ENCODE measurements at regions not wholly inside any gene's neighbourhood (a gene's known extent, or its start where the extent isn't known, plus 50 kb on each side); places are given as distances from the start of the nearest gene placed in this dataset.

- Histone ChIP-seq H3K4me3 (no peak overlapping the region), H3K27ac (no peak overlapping the region), H3K27me3 (no peaks in the 10 kb centered on the region), H3K36me3 (no peaks in the 10 kb centered on the region), H3K9me3 (no peaks in the 10 kb centered on the region), H3K4me1 (no peaks in the 10 kb centered on the region)
- no peak for DNase-seq
- no peak for TF ChIP-seq CTCF (IDR thresholded peaks at IDR 0.05)
- no peak for TF ChIP-seq POLR2A (IDR thresholded peaks at IDR 0.05)
Observed at GRCh38 chr11:116601814-116602636, 170.8 kb downstream of the BUD13 start.

GRCh38 chr11:116600930-116601329, 171.9 kb downstream of the BUD13 start:
- no peak overlapping the region for H3K27ac ChIP-seq
- H3K4me3 ChIP-seq = no peak overlapping the region
- H3K9me3 ChIP-seq = no peaks in the 10 kb centered on the region
- no peak for DNase-seq
- no peaks in the 10 kb centered on the region for H3K4me1 ChIP-seq
- TF ChIP-seq CTCF (IDR thresholded peaks at IDR 0.05) (no peak), POLR2A (IDR thresholded peaks at IDR 0.05) (no peak)
- H3K36me3 ChIP-seq = no peaks in the 10 kb centered on the region
- H3K27me3 ChIP-seq = no peaks in the 10 kb centered on the region

GRCh38 chr11:116598556-116598955, 174.2 kb downstream of the BUD13 start:
- TF ChIP-seq CTCF (IDR thresholded peaks at IDR 0.05) (no peak), POLR2A (IDR thresholded peaks at IDR 0.05) (no peak)
- Histone ChIP-seq H3K27me3 (no peaks in the 10 kb centered on the region), H3K4me1 (no peaks in the 10 kb centered on the region), H3K9me3 (no peaks in the 10 kb centered on the region), H3K4me3 (no peak overlapping the region), H3K36me3 (no peaks in the 10 kb centered on the region), H3K27ac (no peak overlapping the region)
- DNase-seq = no peak

DNA sequence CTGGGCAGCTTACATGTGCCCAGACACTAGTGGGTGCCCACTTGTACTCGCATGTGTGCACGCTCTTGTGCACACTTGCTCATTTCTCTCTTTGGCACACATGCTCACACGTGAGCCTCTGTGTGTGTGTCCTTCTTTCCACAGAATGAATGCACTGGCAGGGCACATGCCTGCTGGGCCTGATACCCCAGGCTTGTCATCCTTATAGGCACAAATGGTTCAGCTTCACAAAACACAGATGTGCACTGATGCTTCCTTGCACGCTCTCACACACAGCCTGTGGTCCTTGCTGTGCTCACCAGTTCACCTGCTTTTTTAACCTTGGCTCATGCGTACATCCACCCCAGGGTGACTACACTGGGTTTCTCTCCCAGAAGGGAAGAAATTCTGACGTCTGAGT, 174.8 kb downstream of the BUD13 start:
- Histone ChIP-seq H3K4me3 (no peak overlapping the region), H3K9me3 (no peaks in the 10 kb centered on the region), H3K27me3 (no peaks in the 10 kb centered on the region), H3K36me3 (no peaks in the 10 kb centered on the region), H3K4me1 (no peaks in the 10 kb centered on the region), H3K27ac (no peak overlapping the region)
- DNase-seq = peak in 1 of 3 donors; percentile 13
- TF ChIP-seq POLR2A (IDR thresholded peaks at IDR 0.05) = no peak
- no peak for TF ChIP-seq CTCF (IDR thresholded peaks at IDR 0.05)

GRCh38 chr11:116596346-116597260, 176.2 kb downstream of the BUD13 start:
- Histone ChIP-seq H3K27ac (no peak overlapping the region), H3K27me3 (no peaks in the 10 kb centered on the region), H3K36me3 (no peaks in the 10 kb centered on the region), H3K4me1 (no peaks in the 10 kb centered on the region), H3K4me3 (no peak overlapping the region), H3K9me3 (no peaks in the 10 kb centered on the region)
- TF ChIP-seq POLR2A (IDR thresholded peaks at IDR 0.05) (no peak), CTCF (IDR thresholded peaks at IDR 0.05) (no peak)
- DNase-seq = peak in 1 of 3 donors; percentile 6
